Left forelimb (tissue), 1 donor: ENCODE measurements at regions not wholly inside any gene's neighbourhood (a gene's known extent, or its start where the extent isn't known, plus 50 kb on each side); places are given as distances from the start of the nearest gene placed in this dataset.

Source experiments
- DNase-seq: peaks from one replicate; pipeline ENCODE4 v3.0.0-alpha.2; 2018; ENCODE audit warnings: low spot score

DNA sequence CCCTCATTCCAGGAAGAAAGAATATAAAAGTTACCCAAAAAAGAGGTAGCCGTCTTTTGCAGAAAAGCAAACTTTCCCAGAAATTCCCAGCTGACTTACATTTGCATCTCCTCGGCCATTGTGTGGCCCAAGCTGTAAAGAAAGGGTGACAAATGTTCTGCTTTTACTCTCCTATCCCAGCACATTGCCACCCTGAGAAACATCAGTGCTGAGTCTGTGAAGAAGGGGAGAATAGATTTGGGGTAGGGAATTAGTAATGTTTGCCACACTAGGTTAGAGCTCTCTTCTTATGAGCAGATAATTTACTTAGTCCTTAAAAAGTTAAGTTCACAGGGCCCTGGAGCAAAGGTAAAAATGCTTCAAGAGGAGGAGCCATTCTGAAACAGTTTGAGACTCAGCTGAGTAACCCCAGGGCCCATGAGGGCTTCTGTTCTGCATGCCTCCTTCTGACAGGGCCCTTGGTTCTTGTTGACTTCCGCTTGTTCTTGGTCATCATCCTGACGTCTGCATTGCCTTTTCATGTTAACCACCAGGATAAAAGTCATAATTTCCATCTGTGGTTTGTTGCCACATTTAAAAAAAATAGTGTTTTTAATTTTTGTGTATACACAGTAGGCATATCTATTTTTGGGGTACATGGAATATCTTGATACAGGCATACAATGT is 550.7 kb downstream of the RNF144A start:
- no peak for DNase-seq

DNA sequence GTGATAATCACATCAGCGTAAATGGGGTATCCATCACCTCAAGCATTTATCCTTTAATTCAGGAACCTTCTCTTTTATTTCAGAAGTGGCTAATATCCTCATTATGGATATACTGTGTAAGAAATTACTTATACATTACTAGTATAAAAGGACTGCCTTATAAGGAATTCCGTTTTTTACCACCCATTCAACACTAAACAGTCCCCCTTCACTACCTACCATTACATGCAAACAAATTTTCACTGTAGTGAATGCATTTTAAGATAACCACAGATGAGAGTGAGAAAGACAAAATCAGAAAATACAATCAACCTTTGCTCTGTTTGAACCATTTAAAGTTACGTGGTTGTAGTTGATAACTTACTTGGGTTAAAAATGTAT is 551.2 kb downstream of the RNF144A start:
- DNase-seq = no peak

DNA sequence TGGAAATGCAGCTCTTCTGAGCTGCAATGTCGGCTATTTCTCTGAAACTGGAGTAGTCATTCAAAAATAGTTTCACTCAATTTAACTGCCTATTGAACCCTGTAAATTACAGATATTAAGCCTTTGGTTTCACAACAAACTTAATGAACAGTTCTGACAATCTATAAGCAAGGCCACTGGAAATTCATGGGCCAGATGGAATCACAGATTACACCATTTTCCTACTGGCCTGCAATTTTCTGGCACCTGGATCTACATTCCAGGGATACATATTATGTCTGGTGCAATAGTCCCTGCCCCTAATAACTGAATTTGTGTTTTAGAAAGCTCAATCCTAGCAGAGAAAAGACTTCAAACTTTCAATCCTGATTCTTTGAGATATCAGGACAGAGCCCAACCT is 551.7 kb downstream of the RNF144A start:
- DNase-seq = no peak

DNA sequence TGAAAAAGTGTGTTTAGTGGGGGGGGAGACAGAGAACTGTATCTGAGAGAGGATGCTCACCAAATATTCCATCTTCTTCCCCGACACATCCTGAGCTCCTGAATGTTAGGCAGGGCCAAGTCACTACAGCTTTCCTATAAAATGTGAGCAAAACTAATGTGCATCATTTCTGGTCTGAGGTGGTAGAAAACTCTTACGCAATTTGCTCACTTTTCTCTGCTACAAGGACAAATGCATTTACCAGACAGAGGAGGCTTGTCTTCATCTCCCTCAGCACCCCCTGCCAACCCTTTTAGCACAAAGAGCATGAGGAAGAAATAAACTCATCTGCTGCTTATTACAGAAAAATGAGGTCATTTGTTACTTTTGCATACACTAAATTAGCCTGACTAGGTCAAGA is 554.0 kb downstream of the RNF144A start:
- DNase-seq = no peak

DNA sequence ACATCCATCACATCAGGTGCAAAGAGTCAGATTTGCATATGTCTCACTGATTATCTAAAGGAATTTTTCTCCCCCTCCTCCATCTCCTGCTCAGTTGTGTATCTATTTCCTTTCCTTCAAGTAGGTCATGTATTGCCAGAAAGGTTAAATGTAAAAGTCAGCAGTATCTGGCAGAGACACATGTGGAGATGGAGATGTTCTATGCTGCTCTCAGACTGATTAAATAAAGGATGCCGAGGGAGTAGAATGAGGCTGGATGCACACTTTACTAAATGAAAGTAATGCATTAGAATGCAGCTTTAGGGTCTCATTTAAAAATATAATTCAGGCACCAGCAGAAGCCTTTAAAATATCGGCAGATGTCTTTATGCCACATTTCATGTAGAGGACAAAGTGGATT is 555.3 kb downstream of the RNF144A start:
- no peak for DNase-seq

DNA sequence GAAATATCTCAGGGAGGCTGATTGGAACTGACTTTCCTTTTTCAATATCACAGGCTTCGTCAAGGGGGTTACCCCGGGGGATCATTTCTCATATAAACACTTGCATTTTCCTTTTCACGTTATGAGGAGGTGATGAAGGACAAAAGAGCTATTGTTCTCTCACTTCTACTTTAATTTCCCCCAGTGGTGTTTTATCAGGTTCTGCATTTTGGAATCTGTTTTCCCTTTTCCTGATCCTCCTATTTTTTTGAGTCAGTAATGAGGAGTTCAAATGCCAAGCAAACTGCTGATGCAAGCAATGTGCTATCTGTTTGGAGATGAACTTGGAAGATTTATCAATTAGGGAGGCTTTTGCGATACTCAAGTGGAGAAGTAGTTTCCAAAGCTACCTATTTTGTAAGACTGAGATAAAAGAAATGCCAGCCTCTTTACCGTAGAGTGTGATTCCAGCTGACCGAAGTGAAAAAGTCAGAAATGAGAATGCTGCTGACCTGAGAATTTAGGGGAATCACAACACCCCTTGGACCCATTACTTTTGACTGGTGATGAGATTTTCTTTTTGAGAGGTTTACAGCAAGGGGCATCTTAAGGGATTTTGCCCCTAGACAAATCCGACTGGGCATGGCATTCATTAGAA is 556.0 kb downstream of the RNF144A start:
- no peak for DNase-seq

DNA sequence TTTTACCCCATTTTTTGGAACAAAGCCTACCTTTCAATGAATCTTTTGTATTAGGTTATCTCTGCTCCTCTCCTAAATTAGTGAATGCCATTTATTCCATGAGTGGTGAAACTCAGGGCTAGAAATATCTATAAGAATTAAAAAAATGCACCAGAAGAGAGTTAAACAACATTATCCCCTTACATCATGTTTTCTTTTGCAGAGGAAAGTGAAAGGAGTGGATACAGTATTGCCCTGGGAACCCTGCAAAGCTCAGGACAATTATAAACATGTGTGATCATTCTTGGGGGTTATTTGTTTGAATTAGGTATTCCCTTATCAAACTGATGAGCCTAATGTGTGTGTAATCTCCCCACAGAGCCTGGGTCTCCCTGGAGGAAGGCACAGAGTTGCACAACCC is 559.2 kb downstream of the RNF144A start:
- DNase-seq = no peak

DNA sequence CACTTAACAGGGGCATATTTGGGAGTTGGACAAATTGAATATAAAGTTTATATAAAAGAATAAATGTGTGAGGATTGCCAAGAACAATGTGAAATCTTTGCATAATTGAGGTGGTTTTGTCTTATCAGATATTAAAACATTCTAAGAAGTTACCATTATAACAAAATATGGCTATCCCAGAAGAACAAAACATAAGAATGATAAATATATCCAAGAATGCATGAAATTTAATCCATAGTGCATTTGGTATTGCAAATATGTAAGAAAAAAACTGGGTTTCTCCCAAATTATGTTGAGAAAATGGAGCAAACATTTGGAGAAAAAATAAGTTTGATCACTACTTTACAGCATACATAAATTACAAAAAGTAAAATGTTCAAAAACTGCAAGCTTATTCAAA is 562.4 kb downstream of the RNF144A start:
- DNase-seq = no peak

DNA sequence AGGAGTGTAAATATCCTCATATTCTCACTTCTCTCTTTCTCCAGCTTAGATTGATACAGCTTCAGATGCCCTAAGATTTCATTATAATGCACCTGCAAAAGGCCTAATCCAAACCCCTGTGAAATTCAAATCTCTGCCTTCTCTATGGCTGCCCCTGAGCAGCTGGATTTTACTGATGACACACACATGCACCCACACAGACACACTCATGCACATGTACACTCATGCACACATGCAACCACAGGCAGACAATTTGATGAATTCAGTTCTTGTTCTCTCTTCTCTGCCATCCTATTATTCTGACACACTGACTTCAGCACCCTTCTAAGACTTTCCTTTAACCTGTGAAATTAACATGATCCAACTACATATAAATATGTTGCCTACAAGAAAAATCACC is 563.2 kb downstream of the RNF144A start:
- DNase-seq = no peak

DNA sequence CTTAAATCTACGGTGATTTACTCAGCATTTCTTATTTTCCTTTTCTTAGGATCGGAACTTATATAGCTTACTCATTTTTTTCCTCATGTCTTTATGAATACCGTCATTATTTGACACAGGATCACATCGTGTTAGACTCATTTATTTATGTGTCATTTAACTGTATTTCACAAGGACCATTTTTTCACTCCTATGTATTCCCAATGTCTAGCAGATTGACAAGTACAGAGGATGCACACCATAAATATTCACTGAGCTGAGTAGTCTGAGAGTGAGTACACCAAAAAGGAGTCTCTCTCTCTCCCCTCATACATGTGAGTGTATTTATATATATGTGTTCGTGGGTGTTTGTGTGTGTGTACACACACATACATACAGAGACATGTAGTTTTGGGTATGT is 573.5 kb downstream of the RNF144A start:
- DNase-seq = no peak

DNA sequence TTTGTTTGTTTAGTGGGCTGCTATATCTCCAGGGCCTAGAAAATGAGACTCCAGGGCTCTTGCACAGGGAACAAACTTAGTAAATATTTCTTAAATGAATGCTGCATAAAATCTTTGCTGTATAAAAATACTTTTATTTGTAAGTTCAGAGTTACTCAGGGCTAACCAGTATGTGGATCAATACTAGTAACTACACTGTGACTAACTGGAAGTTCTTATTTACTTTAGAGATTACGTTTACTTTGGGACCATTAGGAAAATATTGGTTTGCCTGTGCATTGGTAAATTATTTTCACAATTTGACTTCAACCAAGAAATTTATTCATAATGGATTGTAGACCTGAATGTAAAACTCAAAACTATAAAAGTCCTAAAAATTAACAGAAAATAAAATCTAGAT is 575.5 kb downstream of the RNF144A start:
- DNase-seq = no peak

DNA sequence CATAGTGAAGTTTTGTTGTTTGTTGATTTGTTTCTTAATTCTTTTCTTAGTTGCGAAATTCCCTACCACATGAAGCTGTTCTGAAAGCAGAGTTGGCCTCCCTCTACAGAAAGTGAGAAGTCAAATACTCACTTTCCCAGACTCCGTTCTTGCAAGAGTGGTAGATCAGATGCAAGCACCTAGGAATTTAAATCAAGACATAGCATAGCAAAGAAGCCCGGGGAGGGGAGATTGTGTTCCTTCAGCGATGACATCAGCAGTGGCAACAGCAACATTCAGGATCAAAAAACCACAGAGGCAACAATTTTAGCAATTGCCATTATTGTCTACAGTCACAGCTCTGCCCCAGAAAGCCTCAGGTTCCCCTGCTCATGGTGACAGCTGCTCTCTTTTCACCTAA is 580.0 kb downstream of the RNF144A start:
- no peak for DNase-seq

DNA sequence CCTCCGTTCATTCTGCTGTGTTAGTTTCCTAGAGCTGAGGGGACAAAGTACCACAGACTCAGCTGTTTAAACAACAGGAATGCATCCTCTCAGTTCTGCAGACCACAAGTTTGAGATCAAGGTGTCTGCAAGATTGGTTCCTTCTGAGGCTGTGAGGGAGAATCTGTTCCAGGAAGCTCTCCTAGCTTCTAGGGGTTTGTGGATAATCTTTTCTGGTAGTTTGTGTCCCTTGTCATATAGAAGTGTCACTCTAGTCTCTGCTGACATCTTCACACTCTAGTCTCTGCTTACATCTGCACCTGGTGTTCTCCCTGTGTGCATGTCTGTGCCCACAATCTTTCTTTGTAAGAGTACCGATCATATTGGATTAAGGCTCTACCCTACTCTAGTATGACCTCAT is 581.8 kb downstream of the RNF144A start:
- no peak for DNase-seq

DNA sequence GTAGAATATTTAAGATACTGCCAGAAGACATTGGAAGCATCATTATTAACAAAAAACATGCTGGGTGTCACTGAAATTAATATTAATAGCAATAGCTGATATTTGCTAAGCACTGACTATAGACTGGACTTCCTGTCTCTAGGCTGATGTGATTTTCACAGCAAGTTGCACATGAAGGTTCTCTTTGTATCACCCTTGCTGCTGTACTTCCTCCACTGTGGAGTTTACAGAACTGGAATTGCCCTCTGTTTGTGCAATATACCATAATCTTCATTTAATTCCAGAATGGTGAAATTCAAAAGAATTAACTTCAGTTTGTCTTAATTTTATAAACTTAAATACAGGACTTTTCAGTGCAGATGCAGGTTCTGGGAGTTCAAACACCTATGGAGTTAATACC is 585.1 kb downstream of the RNF144A start:
- no peak for DNase-seq

DNA sequence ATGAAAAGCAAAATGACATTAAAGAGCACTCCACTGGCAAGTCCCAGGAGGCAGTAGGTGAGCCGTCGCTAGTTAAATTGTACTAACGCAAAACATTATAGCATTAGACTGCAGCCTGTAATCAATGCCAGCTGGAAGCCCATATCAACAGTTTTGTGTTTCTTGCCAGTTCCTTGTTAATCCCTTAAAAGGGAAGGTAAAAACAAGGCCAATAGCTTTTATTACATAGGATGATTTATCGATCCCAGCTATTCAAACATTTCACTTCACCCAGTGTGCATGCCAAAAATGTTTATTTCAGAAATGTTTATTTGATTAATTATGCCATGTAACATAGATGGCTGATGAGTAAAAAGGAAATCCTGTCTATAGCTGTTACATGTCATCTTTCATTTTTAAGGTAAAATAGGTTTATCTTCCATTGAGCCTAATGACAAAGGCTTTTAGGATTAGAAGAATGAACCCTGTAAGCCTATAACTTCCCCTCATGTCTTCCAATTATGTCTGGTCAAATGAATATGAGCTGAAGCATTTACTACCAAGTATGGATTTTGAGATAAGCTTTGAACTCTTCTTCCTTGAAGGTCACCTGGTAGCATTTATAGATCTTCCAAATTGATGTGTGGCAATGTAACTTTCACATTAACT is 591.2 kb downstream of the RNF144A start:
- no peak for DNase-seq

DNA sequence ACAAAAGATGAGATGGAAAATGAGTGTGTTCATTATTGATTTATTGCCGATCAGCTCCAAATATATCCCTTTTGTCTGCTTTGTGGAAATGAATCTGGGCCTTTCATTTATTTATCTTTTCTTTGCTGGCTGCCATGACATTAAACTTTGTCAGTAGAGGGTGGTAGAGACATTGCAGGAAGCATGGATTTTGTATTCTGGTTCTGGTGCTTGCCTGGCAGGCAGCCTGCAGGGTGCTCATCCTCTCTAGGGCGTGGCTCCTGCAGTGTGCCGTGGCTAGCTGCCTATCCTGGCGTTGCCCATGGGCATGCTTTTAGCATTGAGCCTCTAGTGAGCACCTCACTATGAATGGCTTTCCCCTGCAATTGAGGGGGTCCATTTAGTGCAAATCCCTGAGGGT is 593.1 kb downstream of the RNF144A start:
- no peak for DNase-seq

DNA sequence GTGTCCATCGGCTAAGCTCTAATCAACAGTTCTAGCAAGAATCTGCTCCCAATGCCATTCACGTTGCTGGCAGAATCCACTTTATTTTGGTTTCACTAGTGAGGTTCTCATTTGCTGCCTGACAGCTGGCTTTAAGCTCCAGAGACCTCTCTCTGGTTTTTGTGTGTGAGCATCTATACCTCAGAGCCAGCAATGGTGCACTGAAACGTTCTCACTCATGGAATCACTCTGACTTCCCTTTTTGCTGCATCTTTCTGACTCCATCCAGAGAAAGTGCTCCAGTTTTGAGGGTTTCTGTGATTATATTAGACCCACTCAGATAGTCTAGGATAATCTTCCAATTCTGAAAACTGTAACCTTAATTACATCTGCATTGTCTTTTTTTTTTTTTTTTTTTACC is 596.6 kb downstream of the RNF144A start:
- DNase-seq = no peak

DNA sequence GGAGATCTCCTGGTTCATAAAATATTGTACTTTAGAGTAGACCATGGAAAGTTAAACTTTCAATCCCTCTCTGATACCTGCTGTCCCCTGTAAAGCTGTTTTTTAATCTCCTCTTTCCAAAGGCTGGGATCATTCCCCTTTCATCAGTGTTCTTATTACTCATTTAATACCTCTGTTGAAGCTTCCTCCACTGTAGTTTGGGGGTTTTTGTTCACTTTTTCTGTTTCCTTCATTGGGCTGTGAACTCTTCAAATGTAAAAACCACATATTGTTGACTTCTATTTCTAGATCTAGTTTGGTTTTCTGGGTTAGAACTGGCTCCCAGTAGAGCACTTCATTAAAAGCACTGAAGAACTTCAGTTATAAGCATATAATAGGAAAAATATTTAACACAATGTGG is 598.1 kb downstream of the RNF144A start:
- no peak for DNase-seq

DNA sequence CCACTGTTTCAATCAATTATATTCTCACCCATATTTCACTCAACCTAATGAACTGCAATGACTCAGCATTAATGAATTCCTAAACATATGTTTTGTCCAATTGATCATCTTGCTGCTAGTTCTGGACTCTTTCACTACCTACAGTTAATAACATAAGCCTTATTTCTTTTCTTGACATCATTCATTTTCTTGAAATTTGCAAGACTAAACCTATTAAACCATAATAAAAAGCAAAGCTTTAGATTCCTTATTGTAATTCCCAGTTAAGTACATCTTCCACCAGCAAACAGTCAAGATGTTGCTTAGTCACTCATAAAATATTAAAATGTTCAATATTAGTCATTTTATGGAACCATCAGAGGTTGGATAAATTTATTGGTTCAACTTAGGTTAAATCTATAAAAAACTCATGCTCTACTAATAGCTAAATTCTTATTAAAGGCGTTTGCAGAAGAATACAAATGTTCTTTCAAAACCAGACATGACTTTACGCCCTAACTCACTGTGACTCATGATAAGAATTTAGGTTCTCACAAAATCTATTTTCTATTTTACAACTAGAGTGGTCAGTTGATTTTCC is 599.4 kb downstream of the RNF144A start:
- no peak for DNase-seq

DNA sequence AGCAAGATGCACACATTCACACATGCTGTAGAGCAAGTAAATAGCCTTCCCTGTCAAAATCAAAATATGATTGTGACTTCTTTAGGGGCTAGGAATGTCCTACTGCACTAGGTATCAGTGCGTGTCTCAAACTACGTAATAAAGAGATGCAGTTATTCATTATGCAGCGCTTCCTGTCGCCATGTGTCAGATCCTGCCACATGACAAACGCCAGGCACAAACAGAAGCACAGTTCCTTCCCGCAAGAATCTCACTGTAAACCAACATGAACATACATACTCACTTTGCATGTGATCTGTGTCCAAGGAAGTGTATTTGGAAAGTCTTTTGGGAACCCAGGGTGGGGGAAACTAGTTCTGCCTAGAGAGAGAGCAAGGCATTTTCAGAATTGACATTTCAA is 599.9 kb downstream of the RNF144A start:
- DNase-seq = no peak

DNA sequence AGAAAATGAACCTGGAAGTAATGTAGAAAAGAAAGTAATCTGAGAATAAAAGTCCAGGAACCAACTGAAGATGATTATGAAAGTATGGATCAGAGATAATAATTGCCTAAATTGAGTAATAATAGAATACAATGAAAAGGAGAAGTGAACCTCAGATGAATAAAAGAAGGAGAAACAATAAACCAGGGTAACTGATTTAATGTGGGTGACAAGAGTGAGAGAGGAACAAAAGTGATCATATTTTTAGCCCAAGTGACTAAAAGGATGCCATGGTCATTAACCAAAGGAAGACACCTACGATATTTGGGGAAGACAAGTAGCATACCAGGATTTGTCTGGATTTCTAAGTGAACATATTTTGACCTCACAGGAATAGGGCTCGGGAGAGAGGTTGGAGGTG is 600.6 kb downstream of the RNF144A start:
- DNase-seq = no peak

DNA sequence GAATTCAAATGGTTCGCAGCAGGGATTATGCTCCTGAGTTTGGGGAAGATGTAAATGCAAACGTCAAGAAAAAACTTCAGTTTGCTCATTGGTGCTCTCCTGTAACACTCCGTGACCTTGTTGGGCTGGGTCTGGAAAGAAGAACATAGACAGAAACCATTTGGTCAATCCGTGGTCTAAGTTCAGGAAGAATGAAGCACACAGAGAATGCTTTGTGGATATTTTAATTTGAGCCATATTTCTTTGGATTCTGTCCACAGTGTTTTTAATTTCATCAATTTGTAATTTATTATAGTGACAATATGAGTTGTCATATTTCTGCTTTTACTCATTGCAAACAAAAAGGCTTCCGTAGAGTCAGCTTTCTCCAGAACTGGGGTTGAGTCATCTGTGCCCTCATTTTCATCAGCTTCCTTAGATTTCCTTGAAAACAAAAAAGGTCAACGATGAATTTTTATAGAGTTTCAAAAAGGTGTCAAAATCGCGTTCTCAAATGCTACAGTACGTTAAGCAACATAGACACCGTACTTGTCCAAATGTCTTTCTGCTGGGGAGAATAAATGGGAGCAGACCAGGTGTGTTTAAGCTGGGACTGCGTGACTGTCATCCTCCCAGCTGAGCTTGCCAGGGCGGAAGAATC is 606.4 kb downstream of the RNF144A start:
- no peak for DNase-seq

DNA sequence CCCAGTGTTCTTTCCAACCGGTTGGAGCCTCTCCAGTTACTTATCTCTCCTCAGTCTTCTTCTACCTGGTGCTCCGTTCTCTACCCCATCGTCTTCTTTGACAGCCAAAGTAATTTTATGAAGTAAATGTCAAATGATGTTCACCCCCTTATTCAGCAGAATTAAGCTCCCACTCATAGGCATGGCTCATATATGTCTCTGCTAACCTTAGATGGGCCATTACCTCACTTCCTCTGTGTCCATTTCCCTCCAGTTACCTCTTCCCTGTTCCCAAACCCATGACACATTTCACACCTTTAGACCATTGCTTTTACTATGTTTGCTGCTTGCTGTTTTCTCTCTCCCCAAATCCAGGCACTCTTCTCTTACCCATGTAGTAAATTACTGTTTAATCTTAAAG is 607.0 kb downstream of the RNF144A start:
- DNase-seq = no peak
